ENCODE measurements at regions not wholly inside any gene's neighbourhood (a gene's known extent, or its start where the extent isn't known, plus 50 kb on each side); places are given as distances from the start of the nearest gene placed in this dataset.

DNA sequence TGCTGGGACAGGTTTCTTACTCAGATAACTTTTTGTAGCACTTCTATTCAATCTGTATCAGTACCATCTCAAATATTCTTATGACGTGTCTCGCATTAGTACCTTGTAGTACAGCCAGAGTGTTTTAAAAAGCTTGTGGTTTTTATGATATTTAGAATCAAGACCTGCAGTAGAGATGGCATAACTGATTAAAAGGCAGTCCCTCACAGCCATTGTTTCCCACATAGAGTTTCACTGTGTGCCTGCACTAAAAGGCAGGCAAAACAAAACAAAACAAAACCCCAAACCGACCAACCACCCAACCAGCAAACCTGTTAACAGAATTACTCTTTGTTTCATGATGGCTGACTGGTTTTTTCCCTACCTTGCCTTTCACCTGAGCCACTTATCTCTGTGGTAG, 221.3 kb upstream of the DGKB start:
- no peak for TF ChIP-seq CTCF (IDR thresholded peaks at IDR 0.05; ENCODE audit: low read depth, low read length, missing input control)
- no peak for TF ChIP-seq HNF4G (IDR thresholded peaks at IDR 0.05)
- TF ChIP-seq, protein P1, sequence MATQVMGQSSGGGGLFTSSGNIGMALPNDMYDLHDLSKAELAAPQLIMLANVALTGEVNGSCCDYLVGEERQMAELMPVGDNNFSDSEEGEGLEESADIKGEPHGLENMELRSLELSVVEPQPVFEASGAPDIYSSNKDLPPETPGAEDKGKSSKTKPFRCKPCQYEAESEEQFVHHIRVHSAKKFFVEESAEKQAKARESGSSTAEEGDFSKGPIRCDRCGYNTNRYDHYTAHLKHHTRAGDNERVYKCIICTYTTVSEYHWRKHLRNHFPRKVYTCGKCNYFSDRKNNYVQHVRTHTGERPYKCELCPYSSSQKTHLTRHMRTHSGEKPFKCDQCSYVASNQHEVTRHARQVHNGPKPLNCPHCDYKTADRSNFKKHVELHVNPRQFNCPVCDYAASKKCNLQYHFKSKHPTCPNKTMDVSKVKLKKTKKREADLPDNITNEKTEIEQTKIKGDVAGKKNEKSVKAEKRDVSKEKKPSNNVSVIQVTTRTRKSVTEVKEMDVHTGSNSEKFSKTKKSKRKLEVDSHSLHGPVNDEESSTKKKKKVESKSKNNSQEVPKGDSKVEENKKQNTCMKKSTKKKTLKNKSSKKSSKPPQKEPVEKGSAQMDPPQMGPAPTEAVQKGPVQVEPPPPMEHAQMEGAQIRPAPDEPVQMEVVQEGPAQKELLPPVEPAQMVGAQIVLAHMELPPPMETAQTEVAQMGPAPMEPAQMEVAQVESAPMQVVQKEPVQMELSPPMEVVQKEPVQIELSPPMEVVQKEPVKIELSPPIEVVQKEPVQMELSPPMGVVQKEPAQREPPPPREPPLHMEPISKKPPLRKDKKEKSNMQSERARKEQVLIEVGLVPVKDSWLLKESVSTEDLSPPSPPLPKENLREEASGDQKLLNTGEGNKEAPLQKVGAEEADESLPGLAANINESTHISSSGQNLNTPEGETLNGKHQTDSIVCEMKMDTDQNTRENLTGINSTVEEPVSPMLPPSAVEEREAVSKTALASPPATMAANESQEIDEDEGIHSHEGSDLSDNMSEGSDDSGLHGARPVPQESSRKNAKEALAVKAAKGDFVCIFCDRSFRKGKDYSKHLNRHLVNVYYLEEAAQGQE (IDR thresholded peaks at IDR 0.05) = no peak
- no peak for TF ChIP-seq FOXA1 (IDR thresholded peaks at IDR 0.05)
- no peak for TF ChIP-seq SP1 (IDR thresholded peaks at IDR 0.05)
- no peak for TF ChIP-seq JUND (IDR thresholded peaks at IDR 0.05)
- no peak for TF ChIP-seq FOXA2 (IDR thresholded peaks at IDR 0.05)
- TF ChIP-seq, protein P2, sequence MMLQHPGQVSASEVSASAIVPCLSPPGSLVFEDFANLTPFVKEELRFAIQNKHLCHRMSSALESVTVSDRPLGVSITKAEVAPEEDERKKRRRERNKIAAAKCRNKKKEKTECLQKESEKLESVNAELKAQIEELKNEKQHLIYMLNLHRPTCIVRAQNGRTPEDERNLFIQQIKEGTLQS (IDR thresholded peaks at IDR 0.05) = no peak
- no peak for TF ChIP-seq EGR1 (IDR thresholded peaks at IDR 0.05; ENCODE audit: low read depth in 2 of 2)
- no peak for TF ChIP-seq TAF1 (conservative IDR thresholded peaks at IDR 0.05)
- no peak for TF ChIP-seq RAD21 (IDR thresholded peaks at IDR 0.05)
- TF ChIP-seq YY1 (IDR thresholded peaks at IDR 0.05) = no peak
